SK-N-SH (cell line): ENCODE measurements at regions not wholly inside any gene's neighbourhood (a gene's known extent, or its start where the extent isn't known, plus 50 kb on each side); places are given as distances from the start of the nearest gene placed in this dataset.

ENCODE experiments used
- CHD2 ChIP-seq: fragments of 150-350 bp; IDR thresholded peaks from 2 replicates; pipeline ENCODE4 v1.6.1; 2018; ENCODE audit warnings: low read length; ENCODE audit not compliant: partially characterized antibody
- EP300 ChIP-seq, 2 experiments: IDR thresholded peaks; 2 replicates each; pipeline versions ENCODE4 v1.4.0 to v1.6.1; 2012; ENCODE audit warnings: borderline replicate concordance in 1 of 2, low read depth in 1 of 2, low read length in 1 of 2
- EZH2phosphoT487 ChIP-seq: fragments of 200-600 bp; sonication (generic); IDR thresholded peaks from 2 replicates; pipeline ENCODE4 v1.6.1; 2017; ENCODE audit warnings: low read depth, mixed run types, mild to moderate bottlenecking, antibody characterized with exemption, moderate library complexity, borderline replicate concordance
- FOXJ3 ChIP-seq: sonication (generic); formaldehyde crosslinking; IDR thresholded peaks from 2 replicates; pipeline ENCODE4 v1.5.1; 2020; ENCODE audit warnings: mild to moderate bottlenecking, missing genetic modification reagents
- FOXM1 ChIP-seq: IDR thresholded peaks from 2 replicates; pipeline ENCODE4 v1.4.0; 2012; ENCODE audit warnings: low read depth, mild to moderate bottlenecking
- JUND ChIP-seq: IDR thresholded peaks from 2 replicates; pipeline ENCODE4 v1.4.0; 2012
- MAX ChIP-seq: IDR thresholded peaks from 2 replicates; pipeline ENCODE4 v1.4.0; 2012; ENCODE audit warnings: low read depth
- POLR2AphosphoS5 ChIP-seq: IDR thresholded peaks from 2 replicates; pipeline ENCODE4 v1.6.1; 2012; ENCODE audit warnings: low read depth, low read length
- RAD21 ChIP-seq: IDR thresholded peaks from 2 replicates; pipeline ENCODE4 v1.6.1; 2012; ENCODE audit warnings: mild to moderate bottlenecking, low read length
- RFX5 ChIP-seq: IDR thresholded peaks from 2 replicates; pipeline ENCODE4 v1.6.1; 2012; ENCODE audit warnings: mild to moderate bottlenecking, improper control_type of control experiment, low read length
- SIN3A ChIP-seq: IDR thresholded peaks from 2 replicates; pipeline ENCODE4 v1.6.1; 2012; ENCODE audit warnings: low read depth, mild to moderate bottlenecking, low read length, moderate library complexity, borderline replicate concordance
- YY1 ChIP-seq: IDR thresholded peaks from 2 replicates; pipeline ENCODE4 v1.4.0; 2012; ENCODE audit warnings: low read depth, mild to moderate bottlenecking
- TF ChIP-seq, protein P1 (sequence below): fragments of 200-600 bp; sonication (generic); IDR thresholded peaks from 2 replicates; pipeline ENCODE4 v1.6.1; 2017; ENCODE audit warnings: antibody characterized with exemption, mild to moderate bottlenecking, moderate library complexity

- TF ChIP-seq JUND (no peak), SIN3A (no peak), YY1 (no peak), POLR2AphosphoS5 (no peak), FOXM1 (no peak), EZH2phosphoT487 (no peak), CHD2 (no peak), EP300 (IDR thresholded peaks at IDR 0.05; ENCODE audit: borderline replicate concordance in 1 of 2, low read depth in 1 of 2, low read length in 1 of 2) (no peak), RFX5 (no peak), FOXJ3 (no peak), MAX (no peak), RAD21 (no peak)
- TF ChIP-seq, protein P1, sequence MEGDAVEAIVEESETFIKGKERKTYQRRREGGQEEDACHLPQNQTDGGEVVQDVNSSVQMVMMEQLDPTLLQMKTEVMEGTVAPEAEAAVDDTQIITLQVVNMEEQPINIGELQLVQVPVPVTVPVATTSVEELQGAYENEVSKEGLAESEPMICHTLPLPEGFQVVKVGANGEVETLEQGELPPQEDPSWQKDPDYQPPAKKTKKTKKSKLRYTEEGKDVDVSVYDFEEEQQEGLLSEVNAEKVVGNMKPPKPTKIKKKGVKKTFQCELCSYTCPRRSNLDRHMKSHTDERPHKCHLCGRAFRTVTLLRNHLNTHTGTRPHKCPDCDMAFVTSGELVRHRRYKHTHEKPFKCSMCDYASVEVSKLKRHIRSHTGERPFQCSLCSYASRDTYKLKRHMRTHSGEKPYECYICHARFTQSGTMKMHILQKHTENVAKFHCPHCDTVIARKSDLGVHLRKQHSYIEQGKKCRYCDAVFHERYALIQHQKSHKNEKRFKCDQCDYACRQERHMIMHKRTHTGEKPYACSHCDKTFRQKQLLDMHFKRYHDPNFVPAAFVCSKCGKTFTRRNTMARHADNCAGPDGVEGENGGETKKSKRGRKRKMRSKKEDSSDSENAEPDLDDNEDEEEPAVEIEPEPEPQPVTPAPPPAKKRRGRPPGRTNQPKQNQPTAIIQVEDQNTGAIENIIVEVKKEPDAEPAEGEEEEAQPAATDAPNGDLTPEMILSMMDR: no peak
These were observed 1629.6 kb downstream of the FAM181B start for GRCh38 chr11:81104051-81104450.
